ENCODE measurements at regions not wholly inside any gene's neighbourhood (a gene's known extent, or its start where the extent isn't known, plus 50 kb on each side); places are given as distances from the start of the nearest gene placed in this dataset.

DNA sequence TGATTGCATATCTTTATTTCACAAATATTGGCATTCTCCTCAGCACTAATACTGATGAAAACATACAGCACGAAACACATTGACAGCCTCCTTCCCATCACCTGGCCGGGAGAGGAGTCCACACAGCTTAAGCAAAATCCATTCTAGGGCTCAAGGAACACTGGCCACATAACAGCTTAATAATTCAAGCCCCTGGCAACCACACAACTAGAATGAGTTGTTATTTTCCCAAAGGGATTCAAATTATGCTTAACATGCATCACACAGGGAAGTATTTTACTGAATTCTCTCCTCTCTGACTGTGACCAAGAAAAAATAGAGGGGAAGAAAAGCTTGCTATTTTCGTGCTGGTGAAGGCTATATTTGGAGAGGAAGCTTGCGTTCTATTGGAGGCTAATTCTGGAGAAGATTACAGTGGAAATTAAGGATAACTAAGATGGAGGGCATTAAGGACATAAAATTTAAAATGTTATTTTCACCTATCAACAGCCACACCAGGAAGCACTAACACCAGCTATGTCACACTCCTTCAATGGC is 198.5 kb downstream of the ADGRG6 start:
- no peak for DNase-seq

DNA sequence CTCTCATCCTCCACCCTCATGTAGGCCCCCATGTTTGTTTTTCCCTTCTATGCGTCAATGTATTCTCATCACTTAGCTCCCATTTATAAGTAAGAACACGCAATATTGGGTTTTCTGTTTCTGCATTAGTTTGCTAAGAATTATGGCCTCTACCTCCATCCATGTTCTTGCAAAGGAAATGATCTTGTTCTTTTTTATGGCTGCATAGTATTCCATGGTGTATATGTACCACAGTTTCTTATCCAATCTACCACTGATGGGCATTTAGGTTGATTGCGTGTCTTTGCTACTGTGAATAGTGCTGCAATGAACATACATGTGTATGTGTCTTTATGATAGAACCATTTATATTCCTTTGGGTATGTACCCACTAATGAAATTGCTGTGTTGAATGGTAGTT is 200.0 kb downstream of the ADGRG6 start:
- no peak for DNase-seq

DNA sequence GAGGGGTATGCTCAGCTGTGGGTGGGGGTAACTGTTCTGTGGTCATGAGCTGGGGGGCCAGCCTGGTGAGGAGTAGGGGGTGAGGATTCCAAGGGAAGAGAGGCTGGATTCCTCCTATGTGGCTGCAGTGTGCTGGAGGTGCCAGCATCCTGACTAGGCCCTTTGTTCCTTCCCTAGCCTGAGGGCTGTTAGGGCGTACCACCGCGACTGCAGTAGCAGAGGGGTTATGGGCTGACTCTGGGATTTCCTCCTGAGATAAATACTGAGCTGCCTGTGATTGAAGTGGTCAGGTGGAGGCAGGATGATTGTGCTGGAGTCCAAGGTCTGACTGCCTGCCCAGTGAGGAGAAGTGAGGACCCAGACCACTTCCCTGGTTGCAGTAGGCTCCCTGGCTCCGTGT is 205.3 kb downstream of the ADGRG6 start:
- no peak for DNase-seq

DNA sequence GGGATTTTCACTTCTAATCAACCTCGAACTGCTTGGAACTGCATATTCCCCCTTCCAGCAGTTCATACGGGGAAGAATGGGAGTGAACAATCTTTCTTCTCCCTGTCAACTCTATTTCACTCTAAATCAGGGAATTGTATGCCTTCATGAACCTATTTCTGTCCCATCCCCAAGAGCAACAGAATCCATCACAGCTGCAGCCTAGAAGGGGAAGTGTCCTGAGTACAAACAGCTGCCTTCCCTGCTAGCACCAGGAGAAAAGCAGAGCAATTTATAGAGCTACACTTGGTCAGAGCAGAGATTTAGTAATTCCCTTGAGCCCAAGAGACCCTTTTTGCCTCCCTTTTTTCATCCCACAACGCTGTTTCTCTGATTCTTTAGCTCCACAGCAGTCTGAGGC is 208.4 kb downstream of the ADGRG6 start:
- DNase-seq: no peak

DNA sequence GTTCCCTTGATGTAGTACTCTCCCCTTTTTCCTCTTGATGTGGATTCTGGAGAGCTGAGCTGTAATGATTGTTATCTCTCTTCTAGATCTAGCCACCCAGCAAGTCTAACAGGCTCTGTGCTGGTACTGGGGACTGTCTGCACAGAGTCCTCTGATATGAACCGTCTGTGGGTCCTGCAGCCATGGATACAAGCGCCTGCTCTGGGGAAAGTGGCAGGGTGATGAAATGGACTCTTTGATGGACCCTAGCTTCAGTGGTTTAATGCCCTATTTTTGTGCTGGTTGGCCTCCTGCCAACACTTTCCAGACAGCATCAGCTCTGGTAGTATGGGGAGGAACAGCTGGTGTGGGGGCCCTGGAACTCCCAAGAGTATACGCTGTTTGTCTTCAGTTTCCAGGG is 216.3 kb downstream of the ADGRG6 start:
- DNase-seq: no peak

DNA sequence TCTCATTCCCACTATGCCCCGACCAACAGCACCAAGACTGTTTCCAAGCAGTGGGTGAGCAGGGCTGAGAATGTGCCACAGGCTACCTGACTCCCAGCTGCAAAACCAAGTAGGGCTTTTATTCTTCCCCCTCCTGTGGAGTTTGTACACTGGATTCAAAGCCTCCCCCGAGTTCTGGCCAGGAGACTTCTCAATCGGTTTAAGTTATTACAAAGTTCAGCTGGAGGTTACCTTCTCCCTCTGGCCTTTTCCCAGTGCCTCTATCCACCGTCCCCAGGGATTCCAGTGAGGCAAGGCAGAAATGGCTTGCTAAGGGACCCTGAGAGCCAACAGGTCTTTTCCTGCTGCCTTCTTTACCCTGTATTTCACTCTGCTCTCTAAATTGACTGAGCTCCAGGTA is 217.0 kb downstream of the ADGRG6 start:
- DNase-seq: no peak

DNA sequence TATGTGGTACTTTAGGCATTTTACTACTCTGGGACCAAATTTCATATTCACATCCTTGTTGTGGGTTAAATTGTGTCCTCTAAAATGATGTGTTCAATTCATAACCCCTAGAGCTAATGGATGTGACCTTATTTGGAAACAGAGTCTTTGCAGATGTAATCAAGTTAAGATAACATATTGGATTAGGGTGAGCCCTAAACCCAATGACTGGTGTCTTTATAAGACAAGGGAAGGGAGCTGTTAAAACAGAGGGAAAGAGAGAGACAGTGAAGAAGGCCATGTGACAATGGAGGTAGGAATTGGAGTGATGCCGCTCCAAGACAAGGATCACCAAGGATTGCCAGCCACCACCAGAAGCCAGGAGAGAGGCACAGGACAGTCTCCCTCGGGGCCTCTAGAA is 220.0 kb downstream of the ADGRG6 start:
- no peak for DNase-seq

DNA sequence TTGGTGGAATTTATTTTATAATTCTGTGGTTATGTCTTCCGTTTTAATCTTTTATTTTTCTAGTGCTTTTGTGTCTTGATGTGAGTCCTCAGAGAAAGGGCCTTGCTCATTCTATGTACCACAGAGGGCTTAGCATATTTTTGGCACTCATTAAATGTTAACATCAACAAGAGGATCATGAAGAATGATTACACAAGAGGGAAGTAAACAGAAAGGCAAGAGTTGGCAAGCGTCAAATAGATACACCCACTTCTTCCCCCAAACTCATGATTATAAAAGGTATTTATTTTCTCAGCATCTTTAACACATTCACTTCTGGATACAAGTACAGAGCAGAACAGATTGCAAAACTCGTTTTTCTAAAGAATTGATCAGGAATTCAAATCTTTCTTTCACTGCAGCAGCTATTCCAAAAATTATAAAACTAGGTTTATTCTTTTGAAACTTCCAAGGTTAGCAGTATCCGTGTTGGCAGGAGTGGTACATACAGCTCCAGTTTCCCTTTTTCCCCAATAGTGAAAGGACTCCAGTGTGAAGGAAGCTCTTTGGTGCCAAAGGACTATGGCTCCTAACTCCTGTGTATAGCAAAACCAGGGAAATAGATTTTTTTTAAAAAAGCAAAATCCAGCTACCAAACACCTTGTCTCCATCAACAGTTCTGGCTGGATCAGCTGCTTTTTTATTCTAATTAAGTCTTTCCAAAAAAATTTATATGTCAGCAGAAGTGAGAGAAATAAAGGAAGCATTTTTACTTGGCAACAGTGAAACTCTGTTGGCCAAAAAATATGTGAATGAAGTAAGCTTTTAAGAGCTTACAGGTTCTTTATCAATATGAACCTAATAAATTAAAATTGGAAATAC is 221.9 kb downstream of the ADGRG6 start:
- no peak for DNase-seq

DNA sequence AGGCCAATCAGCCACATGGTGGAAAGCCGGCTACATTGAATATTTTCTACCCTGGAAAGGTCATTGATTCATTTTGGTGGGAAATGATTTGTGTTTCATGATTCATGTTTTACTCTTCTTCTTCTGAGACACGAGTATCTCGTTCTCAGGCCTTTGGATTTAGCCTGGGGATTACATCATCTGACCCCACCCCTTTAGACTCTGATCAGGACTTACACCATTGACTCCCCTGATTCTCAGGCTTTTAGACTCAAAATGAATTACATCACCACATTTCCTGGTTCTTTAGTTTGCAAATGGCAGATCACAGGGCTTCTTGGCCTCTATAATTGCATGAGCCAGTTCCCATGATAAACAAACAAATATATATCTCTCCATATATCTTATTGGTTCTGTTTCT is 228.8 kb downstream of the ADGRG6 start:
- DNase-seq: no peak

DNA sequence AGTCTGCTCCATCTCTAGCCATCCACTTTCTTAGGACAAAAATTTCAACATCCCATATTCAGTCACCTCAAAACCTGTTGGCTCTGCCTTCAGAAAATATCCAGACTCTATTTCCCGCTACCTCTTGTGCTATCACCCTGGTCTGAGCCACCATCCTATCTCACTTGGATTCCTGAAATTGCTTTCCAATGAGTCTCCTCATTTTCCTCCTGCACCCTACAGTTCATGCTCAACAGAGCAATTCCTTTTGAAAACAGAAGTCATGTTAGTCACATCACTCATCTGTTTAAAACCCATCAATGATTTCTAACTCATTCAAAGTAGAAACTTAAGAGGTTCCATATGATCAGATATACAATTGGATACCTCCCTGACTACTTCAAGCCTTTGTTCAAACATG is 229.9 kb downstream of the ADGRG6 start:
- no peak for DNase-seq

DNA sequence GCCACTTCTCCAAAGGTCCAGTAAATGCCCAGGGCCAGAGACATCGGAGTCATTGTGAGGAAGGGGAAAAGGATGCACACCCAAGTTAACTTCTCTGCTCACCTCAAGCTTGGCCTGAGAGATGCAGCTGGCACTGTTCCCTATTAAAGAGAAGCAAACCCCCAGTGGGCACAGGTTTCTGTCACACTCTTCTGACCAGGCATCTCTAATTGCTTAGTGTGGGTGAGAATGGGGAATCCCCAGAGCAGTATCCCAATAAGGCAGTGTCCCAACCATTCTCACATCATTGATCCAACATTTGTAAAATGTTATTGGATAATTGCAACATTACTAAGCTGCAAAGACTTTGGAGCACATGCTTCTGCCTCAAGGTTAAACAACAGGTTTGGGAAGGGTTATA is 232.3 kb downstream of the ADGRG6 start:
- DNase-seq: no peak

DNA sequence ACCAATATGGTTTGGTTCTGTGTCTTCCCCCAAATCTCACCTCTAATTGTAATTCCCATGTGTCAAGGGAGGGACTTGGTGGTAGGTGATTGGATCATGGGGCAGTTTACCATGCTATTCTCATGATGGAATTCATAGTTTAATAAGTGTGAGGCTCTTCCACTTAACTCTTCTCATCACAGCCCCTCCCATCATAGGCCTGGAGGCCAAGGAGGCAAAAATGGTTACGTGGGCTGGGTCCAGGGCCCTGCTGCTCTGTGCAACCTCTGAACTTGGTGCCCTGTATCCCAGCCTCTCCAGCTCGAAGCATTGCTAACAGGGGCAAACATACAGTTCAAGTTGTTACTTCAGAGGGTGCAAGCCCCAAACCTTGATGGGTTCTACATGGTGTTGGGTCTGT is 232.7 kb downstream of the ADGRG6 start:
- DNase-seq: no peak

DNA sequence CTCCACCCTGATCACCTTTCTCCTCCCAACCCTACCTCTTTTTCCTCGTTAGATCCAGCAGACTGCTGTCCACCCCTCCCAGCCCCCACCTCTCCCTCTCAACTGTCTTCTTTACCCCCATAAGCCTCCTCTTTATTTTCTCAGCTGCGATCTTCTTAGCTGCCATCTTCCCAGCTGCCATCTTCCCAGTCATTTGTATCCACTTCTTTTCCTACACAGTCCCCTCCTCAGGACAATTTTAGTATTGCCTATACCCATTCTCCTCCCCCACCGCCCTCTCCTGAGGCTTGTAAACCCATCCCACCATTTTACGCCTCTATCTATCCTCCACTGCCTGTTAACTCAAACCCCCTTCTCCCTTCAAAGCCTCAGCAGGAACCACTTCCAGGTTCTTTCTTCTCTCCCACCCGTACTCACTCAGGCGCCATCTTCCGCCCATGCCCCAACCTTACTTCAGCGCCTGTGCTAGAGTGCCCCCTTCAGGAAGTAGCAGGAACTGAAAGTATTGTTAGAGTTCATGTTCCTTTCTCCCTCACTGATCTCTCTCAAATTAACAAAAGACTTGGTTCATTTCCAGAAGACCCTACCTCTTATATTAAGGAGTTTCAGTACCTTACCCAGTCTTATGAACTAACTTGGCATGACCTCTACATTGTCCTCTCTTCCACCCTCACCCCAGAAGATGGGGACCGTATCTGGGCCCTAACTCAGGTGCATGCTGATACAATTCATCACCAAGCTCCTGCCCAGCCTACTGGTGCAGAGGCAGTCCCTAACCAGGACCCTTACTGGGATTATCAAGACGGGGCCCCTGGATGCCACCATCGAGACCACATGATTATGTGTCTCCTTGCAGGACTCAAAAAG is 236.0 kb downstream of the ADGRG6 start:
- no peak for DNase-seq

DNA sequence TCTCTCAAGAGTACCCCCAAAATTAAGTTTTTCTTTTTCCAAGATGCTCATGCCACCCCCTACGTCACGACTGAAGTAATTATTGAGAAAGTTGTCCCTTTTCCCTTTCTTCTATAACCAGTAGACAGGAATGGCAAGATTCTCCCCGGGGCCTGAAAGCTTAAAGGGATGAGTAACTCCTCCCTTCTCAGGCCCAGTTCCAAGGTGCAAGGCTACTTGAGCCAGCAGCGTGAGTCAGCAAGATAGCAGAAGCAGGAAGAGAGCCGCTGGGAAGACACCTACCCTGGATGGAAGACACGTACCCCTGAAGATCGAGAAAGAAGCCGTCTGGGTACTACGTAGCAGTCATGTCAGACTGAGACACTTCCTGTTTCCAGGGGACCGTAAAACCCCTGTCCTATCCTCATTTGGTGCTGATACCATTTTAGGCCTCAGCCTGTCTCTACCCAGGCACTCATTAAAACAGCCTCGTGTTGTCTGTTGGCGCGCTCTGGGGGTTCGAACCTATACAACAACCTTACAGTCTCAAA is 241.0 kb downstream of the ADGRG6 start:
- no peak for DNase-seq

DNA sequence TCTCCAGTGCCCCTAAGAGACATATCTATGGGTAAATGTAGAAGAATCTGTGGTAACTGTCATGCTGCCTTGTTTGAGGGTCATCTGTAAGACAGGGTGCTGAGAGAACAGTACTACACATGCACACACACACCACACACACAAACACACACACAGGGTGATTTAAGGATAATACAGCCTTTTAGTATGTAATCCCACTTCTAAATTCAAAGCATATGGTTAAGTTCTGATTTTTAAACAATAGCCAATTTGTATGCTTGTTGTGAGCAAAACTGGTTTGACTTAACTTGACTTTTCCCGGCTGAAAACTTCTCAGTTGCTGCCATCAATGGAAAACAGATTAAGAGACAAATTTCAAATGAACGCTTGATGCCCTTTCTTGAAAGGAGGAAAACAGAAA is 241.8 kb downstream of the ADGRG6 start:
- DNase-seq: no peak

DNA sequence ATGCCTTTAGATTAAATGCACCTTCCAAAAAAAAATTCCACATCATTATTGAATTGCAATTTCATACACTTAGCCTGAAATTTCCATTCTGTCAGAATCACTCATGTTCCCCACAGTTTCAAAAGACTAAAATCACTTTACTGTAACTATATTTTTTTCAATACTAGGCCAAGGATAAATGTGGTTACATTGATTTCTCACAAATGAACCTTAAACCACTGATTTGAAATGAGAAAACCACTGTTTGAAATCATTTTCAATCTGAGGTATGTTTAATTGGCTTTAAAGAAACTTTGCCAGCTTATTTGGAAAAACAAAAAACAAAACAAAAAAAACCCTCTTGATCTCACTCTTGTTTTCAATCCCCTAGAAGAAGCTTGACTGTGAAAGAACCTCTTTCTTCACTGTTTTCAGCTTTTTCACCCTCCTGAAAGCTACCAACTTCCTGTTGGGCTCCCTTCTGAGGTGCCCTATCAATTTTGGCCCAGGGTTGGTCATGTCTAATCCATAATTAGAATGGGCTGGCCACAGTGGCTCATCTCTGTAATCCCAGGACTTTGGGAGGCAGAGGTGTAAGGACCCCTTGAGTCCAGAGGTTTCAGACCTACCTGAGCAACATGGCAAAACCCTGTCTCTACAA is 242.5 kb downstream of the ADGRG6 start:
- no peak for DNase-seq

DNA sequence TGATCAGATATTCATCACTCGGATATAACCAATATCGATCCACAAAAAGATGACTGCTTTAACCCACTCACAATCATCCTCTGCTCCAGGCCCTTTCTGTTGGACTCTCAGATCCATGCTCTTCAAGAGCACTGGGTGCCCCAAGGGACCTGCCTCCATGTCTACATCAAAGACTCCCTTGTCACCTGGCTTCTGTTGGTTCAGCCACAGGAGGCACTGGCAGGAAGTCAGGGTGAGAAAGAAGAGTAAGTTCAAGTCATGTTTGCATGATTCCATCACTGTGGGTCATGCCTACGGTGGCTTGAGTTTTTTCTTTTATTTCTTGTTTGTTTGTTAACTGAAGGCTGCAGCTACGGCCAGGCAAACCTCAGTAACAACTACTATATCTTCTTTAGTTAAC is 243.3 kb downstream of the ADGRG6 start:
- no peak for DNase-seq

DNA sequence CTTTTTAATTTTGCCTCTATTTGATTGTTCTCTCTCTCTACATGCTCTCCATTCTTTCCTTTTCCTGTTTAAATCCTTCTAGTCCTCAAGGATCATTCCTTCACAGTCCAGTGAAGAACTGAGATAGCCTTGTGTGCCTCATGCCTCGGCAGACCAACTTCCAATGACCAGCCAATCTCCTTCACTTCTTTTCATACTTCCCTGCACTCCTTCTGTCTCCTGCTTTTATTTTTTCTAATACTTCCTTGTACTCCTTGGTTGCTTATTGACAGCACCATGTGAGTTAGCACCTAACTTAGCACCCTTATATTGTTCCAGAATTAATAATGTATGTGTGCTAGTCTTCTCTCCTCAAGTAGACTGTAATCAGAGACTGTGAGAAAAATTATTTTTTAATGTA is 246.8 kb downstream of the ADGRG6 start:
- no peak for DNase-seq

DNA sequence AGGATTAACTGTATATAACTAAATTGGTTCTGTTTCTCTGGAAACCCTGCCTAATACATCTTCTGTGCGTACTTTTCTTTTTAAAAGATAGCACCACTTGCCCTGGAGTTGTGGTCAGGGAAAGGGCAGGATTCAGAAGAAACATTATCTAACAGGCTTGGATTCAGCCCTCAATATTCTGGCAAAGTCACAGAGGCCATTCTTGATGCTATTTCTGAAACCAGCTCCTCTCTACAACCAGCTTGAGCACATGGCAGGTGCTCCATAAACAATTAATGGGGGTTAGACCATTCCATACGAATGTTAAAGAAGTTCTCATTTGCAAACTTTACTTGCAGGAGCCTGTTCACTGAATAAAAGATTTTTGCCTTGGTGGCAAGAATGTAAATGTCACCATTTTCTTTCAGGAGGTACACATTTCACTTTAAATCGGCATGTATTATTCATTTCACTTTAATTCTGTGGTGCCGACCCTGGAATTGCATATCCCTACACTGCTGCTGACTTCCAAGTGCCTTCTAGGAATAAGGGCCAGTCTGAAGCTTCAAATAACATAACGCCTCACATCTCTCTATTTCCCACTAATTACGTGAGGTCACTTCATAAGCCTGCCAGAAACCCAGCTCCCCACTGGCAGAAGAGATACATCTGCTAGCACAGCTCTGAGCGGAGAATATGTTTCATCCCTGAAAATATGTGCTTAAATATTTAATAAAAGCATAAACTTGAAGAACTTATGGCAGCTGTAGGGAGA is 248.7 kb downstream of the ADGRG6 start:
- no peak for DNase-seq

DNA sequence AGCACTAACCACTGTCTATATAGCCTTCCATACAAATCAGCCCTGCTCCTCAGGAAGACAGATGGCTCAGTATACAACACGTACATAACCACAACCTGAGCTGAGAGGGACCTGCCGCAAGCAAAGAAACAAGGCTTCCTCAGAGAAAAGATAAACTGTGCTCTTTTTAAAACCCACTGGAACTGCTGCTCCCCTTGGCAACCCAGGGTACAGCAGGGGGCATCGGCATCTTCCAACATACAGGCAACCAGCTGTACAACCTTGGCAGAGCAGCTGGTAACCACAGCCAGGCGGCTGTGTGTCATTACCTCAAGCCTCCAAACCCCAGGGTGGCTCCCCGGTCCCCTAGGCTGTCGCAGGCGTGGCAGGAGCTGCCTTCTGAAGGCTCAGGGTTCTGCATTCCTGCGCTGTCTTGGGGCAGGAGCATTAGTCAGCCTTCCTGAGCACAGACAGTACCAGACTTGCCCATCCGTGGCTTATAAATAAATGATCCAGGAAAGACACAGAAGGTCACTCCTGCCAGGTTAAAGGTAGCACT is 249.5 kb downstream of the ADGRG6 start:
- DNase-seq: peak in 3 of 58 donors; percentile 1 to 2 (median 1)

DNA sequence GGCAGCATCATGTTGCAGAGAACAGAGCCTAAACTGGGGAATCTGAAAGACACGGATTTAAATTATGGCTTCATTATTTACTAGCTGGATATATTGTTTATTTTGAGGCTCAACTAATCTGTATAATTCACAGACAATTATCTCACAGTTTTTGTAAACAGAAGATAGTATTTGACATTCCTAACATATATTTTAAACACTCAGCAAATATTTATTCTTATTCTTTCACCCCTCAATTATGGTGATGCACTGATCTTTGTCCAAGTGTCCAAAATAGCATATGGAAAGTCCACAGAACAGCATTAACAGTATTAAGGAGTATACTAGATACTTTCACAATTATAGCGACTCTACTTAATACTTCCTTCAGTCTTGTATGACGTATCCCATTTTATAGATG is 257.0 kb downstream of the ADGRG6 start:
- DNase-seq: no peak
